HL-60 (cell line): ENCODE measurements at regions not wholly inside any gene's neighbourhood (a gene's known extent, or its start where the extent isn't known, plus 50 kb on each side); places are given as distances from the start of the nearest gene placed in this dataset.

Source experiments
- GABPA ChIP-seq: IDR thresholded peaks from 2 replicates; pipeline ENCODE4 v1.6.1; 2012; ENCODE audit warnings: low read depth
- POLR2AphosphoS5 ChIP-seq: IDR thresholded peaks from 2 replicates; pipeline ENCODE4 v1.6.1; 2012; ENCODE audit warnings: low read depth
- TF ChIP-seq, protein P1 (sequence below): IDR thresholded peaks from one replicate; pipeline ENCODE4 v1.5.1; 2011; ENCODE audit warnings: low read length, control low read depth, inconsistent platforms; ENCODE audit not compliant: insufficient read depth
- TF ChIP-seq, protein P2 (sequence below): IDR thresholded peaks from 2 replicates; pipeline ENCODE4 v1.6.1; 2012; ENCODE audit warnings: low read depth; ENCODE audit not compliant: insufficient replicate concordance

DNA sequence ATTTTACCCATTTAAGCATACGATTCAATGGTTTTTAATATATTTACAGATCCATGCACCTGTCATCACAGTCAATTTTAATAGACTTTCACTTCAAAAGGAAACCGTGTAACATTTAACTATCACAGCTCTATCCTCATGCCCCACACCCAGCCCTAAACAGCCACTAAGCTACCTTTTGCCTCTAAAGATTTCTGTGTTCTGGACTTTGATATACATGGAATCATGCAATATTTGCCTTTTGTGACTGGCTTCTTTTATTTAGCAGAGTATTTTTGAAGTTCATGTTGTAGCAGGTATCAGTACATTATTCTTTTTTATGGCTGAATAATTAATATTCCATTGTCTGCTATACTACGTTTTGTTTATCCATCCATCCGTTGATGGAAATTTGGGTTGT lies 50.3 kb upstream of the STX16 start:
- TF ChIP-seq GABPA (no peak), POLR2AphosphoS5 (no peak)
- TF ChIP-seq, protein P1, sequence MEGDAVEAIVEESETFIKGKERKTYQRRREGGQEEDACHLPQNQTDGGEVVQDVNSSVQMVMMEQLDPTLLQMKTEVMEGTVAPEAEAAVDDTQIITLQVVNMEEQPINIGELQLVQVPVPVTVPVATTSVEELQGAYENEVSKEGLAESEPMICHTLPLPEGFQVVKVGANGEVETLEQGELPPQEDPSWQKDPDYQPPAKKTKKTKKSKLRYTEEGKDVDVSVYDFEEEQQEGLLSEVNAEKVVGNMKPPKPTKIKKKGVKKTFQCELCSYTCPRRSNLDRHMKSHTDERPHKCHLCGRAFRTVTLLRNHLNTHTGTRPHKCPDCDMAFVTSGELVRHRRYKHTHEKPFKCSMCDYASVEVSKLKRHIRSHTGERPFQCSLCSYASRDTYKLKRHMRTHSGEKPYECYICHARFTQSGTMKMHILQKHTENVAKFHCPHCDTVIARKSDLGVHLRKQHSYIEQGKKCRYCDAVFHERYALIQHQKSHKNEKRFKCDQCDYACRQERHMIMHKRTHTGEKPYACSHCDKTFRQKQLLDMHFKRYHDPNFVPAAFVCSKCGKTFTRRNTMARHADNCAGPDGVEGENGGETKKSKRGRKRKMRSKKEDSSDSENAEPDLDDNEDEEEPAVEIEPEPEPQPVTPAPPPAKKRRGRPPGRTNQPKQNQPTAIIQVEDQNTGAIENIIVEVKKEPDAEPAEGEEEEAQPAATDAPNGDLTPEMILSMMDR, result no peak
- TF ChIP-seq, protein P2, sequence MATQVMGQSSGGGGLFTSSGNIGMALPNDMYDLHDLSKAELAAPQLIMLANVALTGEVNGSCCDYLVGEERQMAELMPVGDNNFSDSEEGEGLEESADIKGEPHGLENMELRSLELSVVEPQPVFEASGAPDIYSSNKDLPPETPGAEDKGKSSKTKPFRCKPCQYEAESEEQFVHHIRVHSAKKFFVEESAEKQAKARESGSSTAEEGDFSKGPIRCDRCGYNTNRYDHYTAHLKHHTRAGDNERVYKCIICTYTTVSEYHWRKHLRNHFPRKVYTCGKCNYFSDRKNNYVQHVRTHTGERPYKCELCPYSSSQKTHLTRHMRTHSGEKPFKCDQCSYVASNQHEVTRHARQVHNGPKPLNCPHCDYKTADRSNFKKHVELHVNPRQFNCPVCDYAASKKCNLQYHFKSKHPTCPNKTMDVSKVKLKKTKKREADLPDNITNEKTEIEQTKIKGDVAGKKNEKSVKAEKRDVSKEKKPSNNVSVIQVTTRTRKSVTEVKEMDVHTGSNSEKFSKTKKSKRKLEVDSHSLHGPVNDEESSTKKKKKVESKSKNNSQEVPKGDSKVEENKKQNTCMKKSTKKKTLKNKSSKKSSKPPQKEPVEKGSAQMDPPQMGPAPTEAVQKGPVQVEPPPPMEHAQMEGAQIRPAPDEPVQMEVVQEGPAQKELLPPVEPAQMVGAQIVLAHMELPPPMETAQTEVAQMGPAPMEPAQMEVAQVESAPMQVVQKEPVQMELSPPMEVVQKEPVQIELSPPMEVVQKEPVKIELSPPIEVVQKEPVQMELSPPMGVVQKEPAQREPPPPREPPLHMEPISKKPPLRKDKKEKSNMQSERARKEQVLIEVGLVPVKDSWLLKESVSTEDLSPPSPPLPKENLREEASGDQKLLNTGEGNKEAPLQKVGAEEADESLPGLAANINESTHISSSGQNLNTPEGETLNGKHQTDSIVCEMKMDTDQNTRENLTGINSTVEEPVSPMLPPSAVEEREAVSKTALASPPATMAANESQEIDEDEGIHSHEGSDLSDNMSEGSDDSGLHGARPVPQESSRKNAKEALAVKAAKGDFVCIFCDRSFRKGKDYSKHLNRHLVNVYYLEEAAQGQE, result no peak
